H9 (cell line): ENCODE measurements at regions not wholly inside any gene's neighbourhood (a gene's known extent, or its start where the extent isn't known, plus 50 kb on each side); places are given as distances from the start of the nearest gene placed in this dataset.
A peak's percentile ranks its signal among the peaks of the same experiment; 100 is the strongest.

Source experiments
- DNase-seq: peaks from one replicate; pipeline ENCODE4 v3.0.0-alpha.2; 2017
- H2AFZ ChIP-seq: one replicate; pipeline ENCODE4 v1.6.1; 2013; ENCODE audit warnings: mild to moderate bottlenecking, low read length, control low read depth, moderate library complexity
- H2AK5ac ChIP-seq: 2 replicates; pipeline ENCODE4 v1.6.1; 2013; ENCODE audit warnings: low read length, control low read depth, mixed read lengths; ENCODE audit not compliant: insufficient read length
- H2BK120ac ChIP-seq: one replicate; pipeline ENCODE4 v1.6.1; 2013; ENCODE audit warnings: low read depth, mild to moderate bottlenecking, low read length, control low read depth, inconsistent platforms; ENCODE audit not compliant: poor library complexity, severe bottlenecking
- H2BK12ac ChIP-seq: 2 replicates; pipeline ENCODE4 v1.6.1; 2013; ENCODE audit warnings: low read length, control low read depth, mixed read lengths, low read depth; ENCODE audit not compliant: insufficient read length
- H2BK15ac ChIP-seq: 2 replicates; pipeline ENCODE4 v1.6.1; 2013; ENCODE audit warnings: low read depth, low read length, control low read depth
- H2BK20ac ChIP-seq: one replicate; pipeline ENCODE4 v1.6.1; 2013; ENCODE audit warnings: low read depth, mild to moderate bottlenecking, low read length, control low read depth, inconsistent platforms; ENCODE audit not compliant: poor library complexity, severe bottlenecking
- H2BK5ac ChIP-seq: 2 replicates; pipeline ENCODE4 v1.6.1; 2013; ENCODE audit warnings: low read length, control low read depth, mixed read lengths; ENCODE audit not compliant: insufficient read length
- H3K14ac ChIP-seq: 2 replicates; pipeline ENCODE4 v1.6.1; 2013; ENCODE audit warnings: low read length, control low read depth; ENCODE audit not compliant: insufficient read depth
- H3K18ac ChIP-seq: 2 replicates; pipeline ENCODE4 v1.6.1; 2013; ENCODE audit warnings: low read depth, mild to moderate bottlenecking, mixed read lengths, low read length, control low read depth; ENCODE audit not compliant: insufficient read length
- H3K23ac ChIP-seq: 2 replicates; pipeline ENCODE4 v1.6.1; 2013; ENCODE audit warnings: low read length, control low read depth, mixed read lengths, low read depth; ENCODE audit not compliant: insufficient read length
- H3K23me2 ChIP-seq: 2 replicates; pipeline ENCODE4 v1.6.1; 2013; ENCODE audit warnings: low read depth, mild to moderate bottlenecking, mixed read lengths, low read length, control low read depth; ENCODE audit not compliant: insufficient read length, poor library complexity, severe bottlenecking
- H3K27ac ChIP-seq: 2 replicates; pipeline ENCODE4 v1.5.1; 2013; ENCODE audit warnings: low read length, control low read depth, mixed read lengths, low read depth; ENCODE audit not compliant: insufficient read length
- H3K27me3 ChIP-seq: 2 replicates; pipeline ENCODE4 v1.6.1; 2013; ENCODE audit warnings: low read length, control low read depth, inconsistent platforms; ENCODE audit not compliant: insufficient read depth
- H3K4ac ChIP-seq: 2 replicates; pipeline ENCODE4 v1.6.1; 2013; ENCODE audit warnings: low read depth, mild to moderate bottlenecking, control low read depth, inconsistent platforms, low read length, moderate library complexity
- H3K4me1 ChIP-seq: 2 replicates; pipeline ENCODE4 v1.6.1; 2013; ENCODE audit warnings: low read length, control low read depth, inconsistent platforms; ENCODE audit not compliant: insufficient read depth
- H3K4me2 ChIP-seq: 2 replicates; pipeline ENCODE4 v1.6.1; 2013; ENCODE audit warnings: low read length, control low read depth, mixed read lengths; ENCODE audit not compliant: insufficient read length, insufficient read depth
- H3K56ac ChIP-seq: 2 replicates; pipeline ENCODE4 v1.6.1; 2013; ENCODE audit warnings: low read depth, mild to moderate bottlenecking, mixed read lengths, low read length, control low read depth; ENCODE audit not compliant: insufficient read length
- H3K79me1 ChIP-seq: 2 replicates; pipeline ENCODE4 v1.6.1; 2013; ENCODE audit warnings: low read depth, mild to moderate bottlenecking, moderate library complexity, low read length, control low read depth, inconsistent platforms; ENCODE audit not compliant: insufficient read depth, poor library complexity, severe bottlenecking
- H3K79me2 ChIP-seq: 2 replicates; pipeline ENCODE4 v1.6.1; 2013; ENCODE audit warnings: low read length, control low read depth, inconsistent platforms; ENCODE audit not compliant: insufficient read depth
- H3K9ac ChIP-seq: 2 replicates; pipeline ENCODE4 v1.6.1; 2013; ENCODE audit warnings: low read length, control low read depth, mixed read lengths; ENCODE audit not compliant: insufficient read length; ENCODE audit errors: extremely low read depth
- H3K9me3 ChIP-seq: one replicate; pipeline ENCODE4 v1.6.1; 2013; ENCODE audit warnings: low read depth, low read length, inconsistent platforms; ENCODE audit not compliant: control insufficient read depth
- H3T11ph ChIP-seq: one replicate; pipeline ENCODE4 v1.6.1; 2013; ENCODE audit warnings: mild to moderate bottlenecking, low read length, control low read depth, inconsistent platforms
- H4K20me1 ChIP-seq: one replicate; pipeline ENCODE4 v1.6.1; 2013; ENCODE audit not compliant: control insufficient read depth, insufficient read length, insufficient read depth
- H4K5ac ChIP-seq: 2 replicates; pipeline ENCODE4 v1.6.1; 2013; ENCODE audit warnings: low read depth, mild to moderate bottlenecking, mixed read lengths, low read length, control low read depth; ENCODE audit not compliant: insufficient read length
- H4K8ac ChIP-seq: replicated peaks from 2 replicates; pipeline ENCODE4 v1.6.1; 2013; ENCODE audit warnings: low read length, control low read depth, mixed read lengths, low read depth; ENCODE audit not compliant: insufficient read length
- H4K91ac ChIP-seq: 2 replicates; pipeline ENCODE4 v1.6.1; 2013; ENCODE audit warnings: low read depth, mild to moderate bottlenecking, moderate library complexity, mixed read lengths, low read length, control low read depth; ENCODE audit not compliant: insufficient read length
- H3K27ac Mint-ChIP-seq, 3 experiments: 2 replicates in 2 of 3; 3 replicates in 1 of 3; pipeline ENCODE4 v1.8.0; 2020 to 2021; ENCODE audit warnings: mixed read lengths in 3 of 3, mild to moderate bottlenecking in 1 of 3, moderate library complexity in 1 of 3
- H3K27me3 Mint-ChIP-seq: 2 replicates; pipeline ENCODE4 v1.8.0; 2021; ENCODE audit warnings: low read depth, mild to moderate bottlenecking, moderate library complexity, mixed read lengths
- H3K36me3 Mint-ChIP-seq, 3 experiments: 2 replicates in 2 of 3; 3 replicates in 1 of 3; pipeline ENCODE4 v1.8.0; 2020 to 2021; ENCODE audit warnings: low read depth in 3 of 3, mixed read lengths in 3 of 3; ENCODE audit not compliant: insufficient read depth in 1 of 3
- H3K4me1 Mint-ChIP-seq, 2 experiments: 2 replicates each; pipeline ENCODE4 v1.8.0; 2020; ENCODE audit warnings: mixed read lengths in 2 of 2
- H3K4me3 Mint-ChIP-seq, 2 experiments: 2 replicates in 1 of 2; 3 replicates in 1 of 2; pipeline ENCODE4 v1.8.0; 2020 to 2021; ENCODE audit warnings: mild to moderate bottlenecking in 2 of 2, mixed read lengths in 2 of 2, moderate library complexity in 1 of 2
- H3K9me3 Mint-ChIP-seq, 2 experiments: 2 replicates in 1 of 2; 3 replicates in 1 of 2; pipeline ENCODE4 v1.8.0; 2020; ENCODE audit warnings: mild to moderate bottlenecking in 2 of 2, mixed read lengths in 2 of 2, moderate library complexity in 1 of 2
- WGBS: extraction: QIAGEN DNeasy Blood & Tissue Kit; methylation state at CpG from one replicate; pipeline ENCODE4 v1.1.7; 2013; ENCODE audit warnings: missing lambda C conversion rate, low lambda C conversion rate, mixed read lengths; ENCODE audit not compliant: insufficient read length; ENCODE audit errors: extremely low coverage; 5-methylcytosine and 5-hydroxymethylcytosine counted together
- TF ChIP-seq, protein P1 (sequence below): fragments of 200-600 bp; sonication (generic); conservative IDR thresholded peaks from 3 replicates; pipeline ENCODE4 v1.8.0; 2021; ENCODE audit warnings: antibody characterized with exemption, mild to moderate bottlenecking

DNA sequence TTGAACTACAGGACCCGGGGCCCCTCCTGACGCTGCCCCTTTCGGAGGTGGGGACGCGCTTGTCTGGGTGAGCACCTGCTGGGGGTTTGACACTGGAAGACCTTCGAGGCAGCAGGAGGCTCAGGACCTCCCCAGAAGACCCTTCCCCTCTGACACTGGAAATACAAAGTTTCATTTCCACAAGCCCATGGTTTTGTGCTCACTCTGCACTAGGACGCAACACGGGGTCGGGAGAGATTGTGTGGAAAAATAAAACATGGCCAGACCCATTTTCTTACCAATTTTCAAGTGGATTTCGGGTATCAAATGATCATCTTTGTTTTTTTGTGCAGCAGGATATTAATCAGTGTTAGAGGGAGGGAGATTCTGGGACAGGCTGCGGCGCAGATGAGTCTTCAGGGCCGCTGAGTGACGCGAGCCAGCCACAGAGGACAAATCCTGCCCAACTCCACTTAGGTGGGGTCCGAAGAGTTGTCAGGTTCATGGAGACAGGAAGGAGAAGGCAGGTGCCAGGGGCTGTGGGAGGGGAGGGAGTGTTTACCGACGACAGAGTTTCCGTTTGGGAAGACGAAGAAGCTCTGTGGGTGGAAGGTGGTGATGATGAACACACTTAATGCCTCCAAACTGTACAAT is 160.0 kb upstream of the AFDN start:
- peaks cover 8 to 19% of the 10 kb centered on the region in 2 experiments for H3K4me1 Mint-ChIP-seq
- H3K27ac Mint-ChIP-seq = peak overlapping the region in 1 of 3 experiments; percentile 42; a peak in 2 of 7 replicates

More for the DNA sequence above, 160.0 kb upstream of the AFDN start:
- H2BK20ac ChIP-seq = no peak overlapping the region
- H2AK5ac ChIP-seq = no peak overlapping the region
- no peak overlapping the region for H3K56ac ChIP-seq
- H3K9ac ChIP-seq = no peak overlapping the region
- no peak overlapping the region for H2BK12ac ChIP-seq
- no peak overlapping the region for H3K23ac ChIP-seq
- no peaks in the 10 kb centered on the region for H3K79me2 ChIP-seq
- H3K36me3 Mint-ChIP-seq = peaks cover 5 to 6% (median 5%) of the 10 kb centered on the region in 3 experiments; a peak in 6 of 7 replicates
- no peaks in the 10 kb centered on the region for H3K9me3 ChIP-seq
- no peak overlapping the region for H3K18ac ChIP-seq
- no peaks in the 10 kb centered on the region for H3K23me2 ChIP-seq
- no peak overlapping the region for H4K5ac ChIP-seq
- no peak overlapping the region for H3K4me3 Mint-ChIP-seq
- no peak overlapping the region for H4K91ac ChIP-seq
- TF ChIP-seq, protein P1, sequence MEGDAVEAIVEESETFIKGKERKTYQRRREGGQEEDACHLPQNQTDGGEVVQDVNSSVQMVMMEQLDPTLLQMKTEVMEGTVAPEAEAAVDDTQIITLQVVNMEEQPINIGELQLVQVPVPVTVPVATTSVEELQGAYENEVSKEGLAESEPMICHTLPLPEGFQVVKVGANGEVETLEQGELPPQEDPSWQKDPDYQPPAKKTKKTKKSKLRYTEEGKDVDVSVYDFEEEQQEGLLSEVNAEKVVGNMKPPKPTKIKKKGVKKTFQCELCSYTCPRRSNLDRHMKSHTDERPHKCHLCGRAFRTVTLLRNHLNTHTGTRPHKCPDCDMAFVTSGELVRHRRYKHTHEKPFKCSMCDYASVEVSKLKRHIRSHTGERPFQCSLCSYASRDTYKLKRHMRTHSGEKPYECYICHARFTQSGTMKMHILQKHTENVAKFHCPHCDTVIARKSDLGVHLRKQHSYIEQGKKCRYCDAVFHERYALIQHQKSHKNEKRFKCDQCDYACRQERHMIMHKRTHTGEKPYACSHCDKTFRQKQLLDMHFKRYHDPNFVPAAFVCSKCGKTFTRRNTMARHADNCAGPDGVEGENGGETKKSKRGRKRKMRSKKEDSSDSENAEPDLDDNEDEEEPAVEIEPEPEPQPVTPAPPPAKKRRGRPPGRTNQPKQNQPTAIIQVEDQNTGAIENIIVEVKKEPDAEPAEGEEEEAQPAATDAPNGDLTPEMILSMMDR = no peak
- H2BK120ac ChIP-seq = no peak overlapping the region
- H3K27me3 Mint-ChIP-seq = peaks cover 1% of the 10 kb centered on the region; the same call in 1 of the 2 replicates
- no peak overlapping the region for H3T11ph ChIP-seq
- H3K4me1 ChIP-seq = no peaks in the 10 kb centered on the region
- WGBS = no CpG with 5 or more reads among the region's 20 CpGs
- no peak for DNase-seq
- no peak overlapping the region for H2BK5ac ChIP-seq
- peaks cover 5 to 6% of the 10 kb centered on the region in 2 experiments for H3K9me3 Mint-ChIP-seq
- H2BK15ac ChIP-seq = no peak overlapping the region
- no peak overlapping the region for H3K4me2 ChIP-seq
- no peak overlapping the region for H3K4ac ChIP-seq
- no peaks in the 10 kb centered on the region for H3K79me1 ChIP-seq
- H3K27ac ChIP-seq = no peak overlapping the region
- no peaks in the 10 kb centered on the region for H3K27me3 ChIP-seq
- H3K14ac ChIP-seq = no peak overlapping the region; the same call in 1 of the 2 replicates
- no peaks in the 10 kb centered on the region for H4K20me1 ChIP-seq
- no peak overlapping the region for H4K8ac ChIP-seq
- no peak overlapping the region for H2AFZ ChIP-seq
